ENCODE measurements at regions not wholly inside any gene's neighbourhood (a gene's known extent, or its start where the extent isn't known, plus 50 kb on each side); places are given as distances from the start of the nearest gene placed in this dataset.

DNA sequence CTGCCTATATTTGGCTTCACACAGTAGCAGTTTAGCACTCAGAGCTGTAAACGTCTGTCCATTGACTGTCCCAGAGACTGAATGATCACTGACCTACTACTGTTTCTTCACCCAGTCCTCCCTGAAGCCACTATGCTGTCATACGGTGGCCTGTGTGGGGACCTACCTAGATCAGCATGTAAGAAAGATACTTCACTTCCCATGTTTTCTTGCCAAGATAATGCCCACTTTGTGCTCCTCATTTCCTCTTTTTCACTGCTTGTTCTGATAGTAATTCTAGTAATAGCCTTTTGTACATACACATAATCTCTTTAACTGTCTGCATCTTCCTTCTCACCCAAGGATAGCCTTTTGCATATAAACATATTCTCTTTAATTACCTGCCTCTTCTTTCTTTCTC is 109.9 kb upstream of the TIAM2 start:
- in situ Hi-C loops (cut with MboI; ENCODE audit: low sequenced_read_pairs): no loop called here

DNA sequence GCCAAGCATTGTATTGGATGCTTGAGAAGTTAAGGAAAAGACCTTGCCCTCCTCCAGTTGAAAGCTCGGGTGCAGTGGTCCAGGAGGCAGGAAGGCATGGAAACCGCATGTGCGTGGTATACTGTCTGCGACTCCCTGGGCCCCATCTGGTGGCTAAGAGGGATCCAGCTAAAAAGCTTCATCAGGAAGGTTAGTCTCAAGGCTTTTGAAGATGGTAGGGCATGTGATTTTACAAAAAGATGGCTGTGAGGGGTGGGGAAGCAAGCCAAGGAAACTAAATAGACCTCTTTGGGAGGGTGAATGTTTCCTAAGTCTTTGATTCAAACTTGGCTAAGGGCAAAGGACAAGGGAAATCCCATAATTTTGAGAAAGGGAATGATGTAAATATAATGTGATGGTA is 109.1 kb upstream of the TIAM2 start:
- in situ Hi-C loops (cut with MboI; ENCODE audit: low sequenced_read_pairs): no loop called here

DNA sequence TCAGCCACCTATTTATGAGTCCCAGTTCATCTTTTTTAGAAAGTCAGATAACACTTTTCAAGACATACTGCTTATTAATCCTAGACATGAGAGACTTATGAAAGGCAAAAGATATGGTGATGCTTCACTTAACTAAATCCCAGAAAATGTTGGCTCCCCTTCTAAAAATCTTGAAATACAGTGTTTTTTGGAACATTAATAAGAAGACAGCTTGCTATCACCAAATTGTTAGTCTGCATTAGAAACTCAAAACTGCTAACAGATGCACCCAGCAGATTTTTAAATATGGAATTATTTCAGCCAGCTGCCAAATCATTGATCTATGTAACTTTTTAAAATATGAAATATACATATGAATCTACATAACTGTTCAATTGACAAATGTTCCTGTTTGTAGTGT is 108.6 kb upstream of the TIAM2 start:
- in situ Hi-C loops (cut with MboI; ENCODE audit: low sequenced_read_pairs): no loop called here

DNA sequence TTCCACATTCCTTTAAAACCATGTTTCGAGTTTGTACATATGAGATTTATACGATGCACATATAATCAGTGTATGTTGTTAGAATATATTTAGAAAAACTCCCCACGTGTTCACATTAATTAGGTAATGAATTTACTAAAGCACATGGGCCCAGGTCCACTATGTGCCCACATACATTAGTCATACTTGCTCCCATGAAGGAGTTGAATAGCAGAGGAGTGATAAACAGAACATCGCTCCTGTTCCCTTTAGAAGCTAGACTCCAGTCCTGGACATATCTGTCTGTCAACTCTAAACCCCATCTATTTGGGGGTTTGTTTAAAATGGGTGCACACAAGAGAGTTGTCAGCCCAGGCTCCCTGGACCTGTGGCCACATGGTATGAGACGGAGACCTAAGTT is 108.1 kb upstream of the TIAM2 start:
- in situ Hi-C loops (cut with MboI; ENCODE audit: low sequenced_read_pairs): no loop called here

DNA sequence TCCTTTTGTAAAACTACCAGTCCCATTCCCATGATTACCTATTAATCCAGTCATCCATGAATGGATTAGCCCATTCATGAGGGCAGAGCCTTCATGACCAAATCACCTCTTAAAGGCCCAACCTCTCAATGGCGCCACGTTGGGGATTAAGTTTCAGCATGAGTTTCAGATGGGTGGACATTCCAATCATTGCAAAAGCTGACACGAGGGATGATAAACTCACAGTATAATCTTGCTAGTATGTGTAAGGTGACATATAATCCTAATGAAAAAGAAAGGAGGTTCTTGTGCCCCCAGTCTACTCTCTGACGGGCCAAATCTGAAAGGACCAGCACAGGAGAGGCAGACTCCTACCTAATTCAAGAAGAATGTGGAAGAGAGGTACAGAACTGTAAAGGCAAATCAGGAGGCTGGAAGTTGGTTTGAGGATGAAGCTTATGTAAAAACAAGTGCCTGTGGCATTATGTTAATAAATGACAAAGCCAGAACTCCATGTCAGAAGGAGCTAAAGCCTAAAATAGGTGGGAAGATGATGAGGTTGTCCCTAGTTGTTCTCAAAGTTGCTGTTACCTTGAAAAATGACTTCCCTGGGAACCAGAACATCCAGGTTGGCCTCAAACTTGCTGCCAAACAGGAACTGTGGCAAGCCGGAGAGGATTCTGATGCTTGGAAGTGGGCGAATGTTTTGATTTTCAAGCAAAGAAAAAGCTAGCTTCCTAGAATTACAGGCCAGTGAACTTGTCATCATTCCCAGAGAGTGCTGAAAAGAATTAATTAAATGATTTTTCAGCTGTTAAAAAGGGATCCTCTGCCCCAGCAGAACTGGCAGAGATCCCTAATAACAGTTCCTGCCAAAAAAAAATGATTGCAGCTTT is 106.5 kb upstream of the TIAM2 start:
- in situ Hi-C loops (cut with MboI; ENCODE audit: low sequenced_read_pairs): no loop called here

DNA sequence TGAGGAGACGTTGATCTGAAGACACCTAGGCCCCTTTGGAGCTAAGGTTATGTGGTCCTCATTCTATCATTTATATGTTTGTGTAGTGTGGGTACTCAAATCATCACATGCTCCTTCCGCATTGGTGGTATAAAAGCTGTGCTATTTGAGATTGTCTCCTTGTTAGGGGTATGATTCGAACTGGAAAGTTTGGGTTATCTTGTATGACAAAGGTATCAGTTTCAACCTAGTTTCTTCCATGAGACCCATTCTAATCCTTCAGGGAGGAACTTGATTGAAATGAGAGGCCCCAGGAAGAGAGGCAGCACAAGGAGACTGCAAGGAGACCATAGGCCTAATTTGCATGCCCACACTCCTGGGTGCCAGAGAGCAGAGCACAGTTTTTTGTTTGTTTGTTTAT is 104.2 kb upstream of the TIAM2 start:
- in situ Hi-C loops (cut with MboI; ENCODE audit: low sequenced_read_pairs): no loop called here

DNA sequence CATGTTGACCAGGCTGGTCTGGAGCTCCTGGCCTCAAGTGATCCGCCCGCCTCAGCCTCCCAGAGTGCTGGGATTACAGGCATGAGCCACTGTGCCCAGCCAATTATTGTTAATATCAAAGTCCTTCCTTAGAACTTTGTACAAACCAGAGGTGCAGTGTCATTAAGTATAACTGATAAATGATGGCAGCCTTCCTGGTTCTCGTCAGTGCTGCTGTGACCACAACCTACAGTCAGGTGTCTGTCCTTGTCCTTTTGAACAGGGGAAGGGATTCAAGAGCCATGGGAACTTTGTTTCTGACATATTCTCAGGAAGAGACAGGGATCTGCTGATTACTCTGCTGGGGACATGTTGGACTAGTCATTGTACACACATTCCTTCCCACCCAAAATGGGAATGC is 103.2 kb upstream of the TIAM2 start:
- in situ Hi-C loops (cut with MboI; ENCODE audit: low sequenced_read_pairs): no loop called here

DNA sequence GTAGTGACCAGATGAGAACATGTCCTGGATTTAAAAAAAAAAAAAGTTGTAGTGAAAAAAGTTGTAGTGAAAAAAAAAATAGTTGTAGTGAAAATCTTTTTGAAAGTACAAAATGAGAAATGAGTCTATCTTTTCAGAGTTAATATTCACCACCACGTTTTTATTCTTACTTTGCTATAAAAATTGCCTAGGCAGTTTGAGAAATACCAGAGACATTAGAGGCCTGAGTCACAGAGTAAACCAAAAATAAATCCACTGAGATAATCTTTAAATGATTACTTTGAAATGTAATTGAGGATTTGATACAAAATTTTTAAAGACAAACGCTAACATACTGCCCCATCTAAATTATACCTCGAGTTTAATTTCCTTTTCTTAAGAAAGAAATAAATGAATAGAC is 101.2 kb upstream of the TIAM2 start:
- in situ Hi-C loops (cut with MboI; ENCODE audit: low sequenced_read_pairs): no loop called here

DNA sequence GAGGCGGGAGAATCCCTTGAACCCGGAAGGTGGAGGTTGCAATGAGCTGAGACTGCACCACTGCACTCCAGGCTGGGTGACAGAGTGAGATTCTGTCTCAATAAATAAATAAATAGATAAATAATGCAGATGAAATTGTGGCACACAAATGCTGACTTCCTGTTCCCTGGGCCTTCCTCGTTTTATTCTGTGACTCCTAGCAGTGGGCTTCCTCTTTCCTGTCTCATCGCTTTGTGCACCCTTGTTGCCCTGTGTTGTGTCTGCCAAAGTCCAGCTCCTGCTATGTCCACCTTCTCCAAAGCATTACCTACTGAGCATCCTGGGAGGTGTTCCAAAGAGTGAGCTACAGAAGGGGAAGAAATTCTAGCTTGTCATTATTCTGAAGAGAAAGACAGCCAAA is 100.2 kb upstream of the TIAM2 start:
- in situ Hi-C loops (cut with MboI; ENCODE audit: low sequenced_read_pairs): no loop called here

DNA sequence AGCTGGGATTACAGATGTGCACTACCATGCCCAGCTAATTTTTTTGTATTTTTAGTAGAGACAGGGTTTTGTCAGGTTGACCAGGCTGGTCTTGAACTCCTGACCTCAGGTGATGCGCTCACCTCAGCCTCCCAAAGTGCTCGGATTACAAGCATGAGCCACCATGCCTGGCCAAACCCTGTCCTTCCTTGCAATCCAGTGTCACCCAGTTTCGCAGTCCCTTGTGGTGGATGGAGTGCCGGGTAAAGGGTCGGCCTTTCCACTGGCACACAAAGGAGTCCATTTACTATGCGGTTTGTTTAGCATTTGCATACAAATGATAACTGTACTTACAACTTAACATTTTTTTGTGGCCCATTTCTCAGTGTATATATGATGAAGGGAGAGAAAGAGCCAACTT is 99.3 kb upstream of the TIAM2 start:
- in situ Hi-C loops (cut with MboI; ENCODE audit: low sequenced_read_pairs): no loop called here

DNA sequence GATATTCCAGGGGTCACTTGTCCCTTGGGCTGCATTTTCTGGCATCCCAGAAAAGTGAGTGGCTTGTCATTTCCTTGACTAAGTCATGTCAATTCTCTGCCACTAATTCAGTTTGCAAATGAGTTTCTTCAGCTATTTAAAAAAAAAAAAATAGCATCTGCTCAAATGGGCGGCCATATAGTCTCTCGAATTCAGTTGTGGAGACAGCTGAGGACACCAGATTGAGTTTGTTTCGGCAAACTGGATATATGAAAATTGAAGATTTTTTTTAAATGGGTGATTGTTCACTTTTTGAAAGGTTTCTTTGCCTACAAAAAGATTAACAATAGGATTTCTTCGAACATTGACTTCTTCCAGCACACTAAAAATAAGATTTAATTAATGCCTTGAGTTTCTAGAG is 96.3 kb upstream of the TIAM2 start:
- in situ Hi-C loops (cut with MboI; ENCODE audit: low sequenced_read_pairs): no loop called here

DNA sequence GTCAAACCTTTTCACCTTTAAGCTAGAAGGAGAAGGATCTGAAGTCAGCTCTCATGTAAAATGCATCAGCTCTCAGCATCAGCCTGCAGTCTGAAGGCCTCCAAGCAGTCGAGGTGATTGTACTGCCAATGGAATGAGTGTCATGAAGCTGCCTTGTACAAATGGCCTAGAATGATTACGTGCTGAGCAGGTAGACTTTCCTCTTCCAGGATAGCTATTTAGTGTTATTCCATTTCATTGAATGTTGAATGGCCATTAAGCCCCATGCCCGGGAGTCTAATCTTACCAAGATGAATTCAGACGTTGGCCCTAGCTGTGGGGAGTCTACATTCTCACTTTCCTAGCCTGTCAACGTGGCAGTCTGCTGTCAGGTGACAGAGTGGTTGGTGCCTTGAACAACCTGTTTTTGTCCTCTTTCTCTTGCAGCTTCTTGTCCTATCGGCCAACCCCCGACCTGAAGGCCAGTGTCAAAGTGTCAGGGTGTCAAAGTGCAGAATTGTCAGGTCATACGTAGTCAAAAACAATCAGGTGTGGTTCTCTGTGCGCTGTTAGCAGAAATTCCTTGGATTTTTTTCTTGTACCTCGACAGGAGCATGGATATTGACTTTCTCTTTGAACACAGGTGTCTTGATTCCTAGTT is 95.2 kb upstream of the TIAM2 start:
- in situ Hi-C loops (cut with MboI; ENCODE audit: low sequenced_read_pairs): no loop called here

DNA sequence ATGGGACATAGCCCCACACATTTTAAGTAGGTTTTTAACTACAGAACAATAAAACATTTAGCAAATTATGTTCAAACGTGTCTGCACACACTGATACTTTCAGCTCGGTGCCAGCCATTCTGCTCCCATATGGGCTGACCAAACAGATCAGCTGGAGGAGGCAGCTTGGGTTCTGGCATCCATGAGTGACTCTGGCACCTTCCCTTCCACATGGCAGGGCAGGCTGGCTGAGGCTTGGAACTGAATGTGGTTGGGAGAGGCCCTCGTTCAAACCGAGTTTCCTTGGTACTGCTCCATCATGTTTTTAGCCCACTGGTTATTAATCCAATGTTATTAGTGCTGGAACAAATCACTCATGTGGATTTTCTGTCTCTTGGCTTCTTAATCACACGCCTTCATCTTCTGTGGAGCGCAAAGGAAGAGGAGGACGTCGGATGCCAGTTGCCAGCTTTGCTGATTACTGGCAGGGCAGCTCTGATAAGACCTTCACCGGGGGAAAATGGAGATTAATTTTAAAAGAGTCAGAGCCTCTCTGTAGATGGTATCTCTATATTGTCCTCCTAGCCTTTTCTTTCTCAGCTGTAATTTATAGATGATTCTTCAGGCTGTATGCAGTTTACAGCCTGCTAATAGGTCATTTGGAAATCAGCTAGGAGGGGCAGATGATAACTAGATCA is 93.1 kb upstream of the TIAM2 start:
- in situ Hi-C loops (cut with MboI; ENCODE audit: low sequenced_read_pairs): no loop called here

DNA sequence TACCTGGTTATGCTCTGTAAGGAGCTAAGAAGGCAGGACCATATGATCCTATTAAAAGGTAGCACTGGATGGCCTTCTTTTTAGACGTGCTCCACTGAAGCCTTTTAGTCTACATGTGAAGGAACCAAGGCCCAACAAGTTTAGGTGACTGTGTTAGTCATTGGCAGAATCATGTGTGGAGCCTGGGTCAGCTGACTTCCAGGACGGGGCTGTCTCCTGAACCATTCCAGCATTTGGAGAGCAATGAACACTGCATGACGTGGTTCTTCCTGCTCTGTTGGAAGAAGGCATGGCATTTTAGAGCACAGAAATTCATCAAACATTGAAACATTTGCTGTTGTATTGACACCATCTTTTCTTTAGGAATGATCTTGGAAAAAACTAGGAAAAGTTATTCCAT is 87.8 kb upstream of the TIAM2 start:
- in situ Hi-C loops (cut with MboI; ENCODE audit: low sequenced_read_pairs): no loop called here

DNA sequence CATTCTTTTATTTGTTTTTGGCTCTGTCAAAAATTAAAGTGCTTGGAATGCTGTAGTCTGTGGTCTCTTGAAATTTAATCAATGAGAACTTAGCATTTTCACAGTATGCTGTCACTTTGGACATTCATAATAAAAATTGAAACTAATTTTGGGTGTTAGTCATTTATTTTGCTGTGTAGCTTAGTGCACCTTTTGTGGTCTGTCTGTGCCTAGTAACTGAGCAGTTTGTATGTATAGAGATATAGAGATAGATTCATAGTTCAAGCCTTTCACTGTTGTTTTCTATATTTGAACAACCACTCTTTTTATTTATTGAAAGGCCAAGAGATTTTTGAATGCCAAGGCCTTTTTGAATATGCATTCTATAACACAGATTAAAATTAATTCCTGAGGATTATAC is 86.4 kb upstream of the TIAM2 start:
- in situ Hi-C loops (cut with MboI; ENCODE audit: low sequenced_read_pairs): no loop called here

DNA sequence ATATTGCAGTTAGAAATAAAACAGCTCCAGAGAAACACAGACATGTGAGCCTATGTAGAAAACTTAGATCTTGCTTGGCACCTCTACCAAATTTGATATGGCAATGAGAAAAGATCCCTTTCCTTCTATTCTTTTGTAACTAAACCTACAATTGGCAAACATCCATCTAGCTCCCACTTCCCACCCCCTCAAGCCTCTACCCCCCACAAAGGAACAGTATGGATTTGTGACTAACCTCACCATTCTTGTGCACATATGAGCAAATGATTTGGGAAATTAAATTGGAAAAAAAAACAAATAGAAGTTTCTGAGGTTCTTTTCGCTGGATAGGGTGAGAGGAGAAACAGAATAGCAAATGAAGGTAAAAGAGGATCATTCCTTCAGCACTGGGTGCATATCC is 85.8 kb upstream of the TIAM2 start:
- in situ Hi-C loops (cut with MboI; ENCODE audit: low sequenced_read_pairs): no loop called here

DNA sequence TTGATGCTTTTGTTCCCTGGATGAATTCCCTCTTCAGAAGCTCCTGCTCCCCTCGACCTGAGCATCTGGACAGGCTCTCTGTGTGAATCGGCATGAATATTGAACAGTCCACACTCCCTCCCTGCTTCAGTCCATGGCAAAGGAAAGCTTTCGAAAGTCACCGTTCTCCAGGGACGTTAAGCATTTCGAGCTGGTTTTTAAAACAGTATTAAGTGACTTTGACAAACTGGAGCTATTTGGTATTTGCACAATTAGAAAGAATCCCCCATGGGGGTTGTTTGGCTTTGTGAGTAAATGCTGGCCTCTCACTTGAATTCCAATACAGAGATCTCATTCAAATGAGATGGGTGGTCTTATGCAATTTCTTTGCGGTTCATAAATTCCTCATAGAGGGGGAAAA is 85.3 kb upstream of the TIAM2 start:
- in situ Hi-C loops (cut with MboI; ENCODE audit: low sequenced_read_pairs): no loop called here

DNA sequence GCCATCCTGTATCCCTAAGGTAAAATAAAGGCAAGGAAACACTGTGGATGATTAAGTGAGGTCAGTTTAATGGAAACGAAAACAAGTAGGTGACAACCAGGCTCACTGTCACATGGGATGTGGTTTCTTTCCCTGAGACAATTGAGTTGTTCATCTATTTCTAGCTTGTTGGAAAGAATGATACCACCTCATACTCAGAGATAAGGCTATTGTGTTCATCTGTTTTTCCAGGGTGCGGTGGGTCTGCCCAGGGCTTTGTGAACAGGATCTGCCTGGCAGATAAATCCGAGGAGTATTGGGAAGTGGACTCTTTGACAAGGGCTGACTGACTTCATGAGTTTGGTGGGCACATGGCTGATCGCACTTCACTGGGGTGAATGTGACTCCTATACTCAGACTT is 80.8 kb upstream of the TIAM2 start:
- in situ Hi-C loops (cut with MboI; ENCODE audit: low sequenced_read_pairs): no loop called here

DNA sequence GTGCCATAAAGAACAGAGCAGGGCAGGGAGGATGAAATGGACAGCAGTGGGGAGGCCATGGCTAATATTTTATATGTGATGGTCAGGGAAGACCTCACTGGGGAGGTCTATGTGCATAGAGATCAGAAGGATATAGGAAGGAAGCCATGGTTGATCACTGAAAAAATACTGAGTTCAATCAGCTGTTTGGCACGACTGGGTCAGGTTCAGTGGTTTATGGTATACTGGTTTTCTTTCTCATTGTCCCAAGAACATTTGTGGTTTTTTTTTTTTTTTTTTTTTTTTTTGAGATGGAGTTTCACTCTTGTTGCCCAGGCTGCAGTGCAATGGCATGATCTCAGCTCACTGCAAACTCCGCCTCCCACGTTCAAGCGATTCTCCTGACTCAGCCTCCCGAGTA is 78.3 kb upstream of the TIAM2 start:
- in situ Hi-C loops (cut with MboI; ENCODE audit: low sequenced_read_pairs): no loop called here

DNA sequence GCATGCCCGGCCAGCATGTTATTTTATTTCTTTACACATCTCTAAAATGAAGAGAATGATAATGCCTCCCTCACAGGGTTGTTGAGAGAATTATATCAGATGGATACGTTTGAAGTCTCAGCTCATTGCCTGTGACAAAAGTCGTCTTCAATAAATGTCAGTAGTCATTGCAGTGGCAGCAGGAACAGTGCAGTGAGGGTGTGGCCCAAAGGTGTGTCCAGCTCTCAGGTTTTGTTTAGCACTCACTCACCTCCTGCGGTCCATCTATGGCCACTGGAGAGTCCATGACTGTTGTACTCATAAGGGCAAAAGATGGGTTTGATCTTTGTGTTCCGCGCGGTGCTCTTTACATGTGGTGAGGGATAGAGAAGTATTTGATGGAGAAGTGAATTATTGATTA is 77.2 kb upstream of the TIAM2 start:
- in situ Hi-C loops (cut with MboI; ENCODE audit: low sequenced_read_pairs): no loop called here

DNA sequence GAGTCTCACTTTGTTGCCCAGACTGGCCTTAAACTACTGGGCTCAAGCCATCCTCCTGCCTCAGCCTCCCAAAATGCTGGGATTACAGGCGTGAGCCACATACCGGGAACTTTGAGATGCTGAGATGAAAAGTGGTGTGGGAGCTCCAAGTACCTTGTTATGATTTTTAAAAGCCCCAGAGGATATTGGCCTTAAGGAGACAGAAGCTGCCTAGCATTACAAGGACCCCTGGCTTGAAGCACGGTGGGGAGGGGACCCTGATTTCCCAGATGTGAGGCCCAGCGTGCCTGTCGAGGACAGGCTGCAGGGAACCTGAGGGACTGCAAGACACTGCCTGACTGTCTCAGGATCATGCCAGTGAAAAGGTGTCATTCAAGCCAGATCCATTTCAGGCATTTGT is 75.3 kb upstream of the TIAM2 start:
- in situ Hi-C loops (cut with MboI; ENCODE audit: low sequenced_read_pairs): loop anchor here (10.0 kb wide), 1 partner anchor 255 kb away; no protein-coding TSS in a partner anchor

Data from HL-60/S4 treated with retinoic acid at 250 ng/mL for 4 days and 3 days (cell line).